Endometrium (tissue), 2 donors: ENCODE measurements at regions not wholly inside any gene's neighbourhood (a gene's known extent, or its start where the extent isn't known, plus 50 kb on each side); places are given as distances from the start of the nearest gene placed in this dataset.
A peak's percentile ranks its signal among the peaks of the same experiment; 100 is the strongest.

Source experiments
- FAIRE-seq: peaks from 2 replicates; lab custom pipeline; 2012; peaks lifted over from hg19 to GRCh38; lab: Jason Lieb, UNC
- donor health status: control.
- donor health status: control.

GRCh38 chr20:17811628-17811965 is 111.8 kb downstream of the BANF2 start:
- FAIRE-seq = no peak

GRCh38 chr20:17810847-17811627 is 111.3 kb downstream of the BANF2 start:
- no peak for FAIRE-seq

DNA sequence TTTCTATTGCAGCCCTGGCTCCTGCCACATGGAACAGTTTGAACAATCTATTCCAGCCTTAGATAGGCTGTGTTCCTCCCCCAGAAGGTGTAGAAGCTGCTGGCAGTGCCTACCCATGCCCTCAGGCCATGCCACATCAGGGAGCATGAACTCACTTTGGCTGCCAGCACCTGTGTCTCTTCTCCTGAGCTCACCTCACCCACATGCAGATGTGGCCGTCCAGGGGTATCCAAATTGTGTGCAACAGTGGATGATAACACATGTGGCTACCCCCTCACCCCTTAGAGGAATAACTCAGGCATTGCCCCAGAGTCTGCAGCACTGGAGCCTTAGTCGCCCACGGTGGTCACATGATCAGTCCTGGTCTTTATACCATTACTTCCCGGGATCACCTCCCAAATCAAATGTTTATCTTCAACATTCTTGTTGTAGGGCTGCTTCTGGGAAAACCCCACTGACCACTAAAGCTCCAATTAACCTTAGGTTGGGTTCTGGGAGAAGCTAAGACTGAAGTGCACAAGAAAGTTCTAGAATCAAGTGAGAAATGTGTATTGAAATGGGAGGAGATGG is 110.4 kb downstream of the BANF2 start:
- no peak for FAIRE-seq

DNA sequence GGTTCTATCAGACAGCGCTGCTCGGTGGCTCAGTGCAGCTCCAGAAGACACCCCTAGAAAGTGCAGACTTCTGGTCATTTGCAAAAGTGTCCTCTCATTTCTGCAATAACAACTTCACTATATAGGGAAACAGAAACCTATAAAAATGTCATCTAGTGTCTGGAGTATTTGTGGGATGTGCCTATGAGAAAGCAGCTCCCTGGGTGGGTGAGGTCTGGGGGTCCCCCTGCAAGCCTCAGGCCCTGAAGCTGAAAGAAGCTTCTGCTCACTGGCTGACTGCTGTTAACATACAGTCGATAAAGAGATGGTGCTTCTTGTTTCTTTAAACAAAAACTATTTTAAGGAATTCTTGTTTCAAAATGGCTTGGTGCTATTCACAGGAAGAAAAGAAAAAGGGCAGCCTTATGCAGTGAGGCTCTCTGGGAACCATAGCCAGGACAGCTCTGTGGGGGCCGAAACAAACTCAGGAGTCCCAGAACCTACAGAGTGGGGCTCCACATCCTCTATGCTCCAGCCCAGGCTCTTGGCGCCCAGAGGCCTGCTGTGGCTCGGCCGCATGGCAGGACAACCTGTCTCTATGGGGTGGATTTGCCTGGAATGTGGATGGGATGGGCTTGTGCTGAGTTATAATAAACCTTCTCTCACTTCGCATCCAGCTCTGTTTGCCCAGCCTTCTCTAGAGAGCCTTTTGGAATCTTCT is 109.7 kb downstream of the BANF2 start:
- FAIRE-seq = no peak

- FAIRE-seq = no peak
These were observed 109.0 kb downstream of the BANF2 start for GRCh38 chr20:17808782-17809181.

DNA sequence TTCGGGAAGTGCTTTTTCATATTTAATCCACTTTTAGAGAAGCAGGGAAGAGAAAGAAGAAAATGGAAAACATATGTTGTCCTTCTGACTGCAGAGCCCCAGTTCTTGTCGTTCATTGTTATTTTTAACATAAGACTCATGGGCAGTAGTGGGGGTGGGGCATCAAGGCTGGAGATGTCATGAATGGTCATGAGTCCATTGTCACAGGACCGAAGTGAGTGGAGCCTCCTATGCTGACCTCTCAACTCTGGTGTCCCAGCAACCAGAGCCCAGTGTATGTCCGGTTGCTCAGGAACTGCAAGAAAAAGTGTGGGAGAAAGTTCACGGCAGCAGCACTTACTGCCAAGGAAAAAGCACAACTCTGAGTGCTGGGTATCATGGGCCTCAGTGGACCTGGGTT is 108.6 kb downstream of the BANF2 start:
- peak; percentile 89 for FAIRE-seq

- no peak for FAIRE-seq
These were observed 107.9 kb downstream of the BANF2 start for GRCh38 chr20:17807651-17808050.

DNA sequence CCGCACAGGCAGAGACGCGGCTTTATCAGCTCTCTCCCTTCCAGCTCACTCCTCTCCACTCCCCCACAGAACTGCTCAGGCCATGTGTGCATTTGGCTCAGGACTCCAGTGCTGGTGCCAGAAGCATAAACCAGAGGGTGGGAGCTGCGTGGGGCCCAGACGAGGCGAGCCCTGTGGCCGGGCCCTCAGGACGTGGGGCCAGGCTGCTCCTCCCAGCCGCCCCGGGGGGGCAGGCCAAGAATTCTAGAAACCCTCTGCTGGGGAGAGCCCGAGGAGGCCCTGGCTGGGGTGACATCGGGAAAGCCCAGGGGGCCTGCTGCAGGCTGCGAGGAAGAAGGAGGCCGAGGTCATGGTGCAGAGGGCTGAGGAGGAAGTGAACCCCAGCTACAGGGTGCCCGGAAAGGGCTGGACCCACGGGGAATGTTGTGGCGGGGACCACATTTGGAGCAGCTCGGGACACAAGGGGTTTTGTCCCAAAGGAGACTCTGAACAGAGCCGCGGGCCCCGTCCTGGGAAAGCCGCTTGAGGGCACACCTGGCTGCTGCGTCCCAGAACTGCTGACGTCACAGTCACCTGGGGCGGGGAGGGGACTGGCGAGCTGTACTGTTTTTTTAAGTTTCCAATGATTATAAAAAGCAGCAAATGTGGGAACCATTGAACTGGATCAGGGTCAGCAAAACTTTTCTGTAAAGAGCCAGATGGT is 107.1 kb downstream of the BANF2 start:
- FAIRE-seq = peak; percentile 86

- FAIRE-seq = no peak
These were observed 106.3 kb downstream of the BANF2 start for GRCh38 chr20:17806107-17806506.

GRCh38 chr20:17803765-17804164 is 104.0 kb downstream of the BANF2 start:
- FAIRE-seq = no peak

DNA sequence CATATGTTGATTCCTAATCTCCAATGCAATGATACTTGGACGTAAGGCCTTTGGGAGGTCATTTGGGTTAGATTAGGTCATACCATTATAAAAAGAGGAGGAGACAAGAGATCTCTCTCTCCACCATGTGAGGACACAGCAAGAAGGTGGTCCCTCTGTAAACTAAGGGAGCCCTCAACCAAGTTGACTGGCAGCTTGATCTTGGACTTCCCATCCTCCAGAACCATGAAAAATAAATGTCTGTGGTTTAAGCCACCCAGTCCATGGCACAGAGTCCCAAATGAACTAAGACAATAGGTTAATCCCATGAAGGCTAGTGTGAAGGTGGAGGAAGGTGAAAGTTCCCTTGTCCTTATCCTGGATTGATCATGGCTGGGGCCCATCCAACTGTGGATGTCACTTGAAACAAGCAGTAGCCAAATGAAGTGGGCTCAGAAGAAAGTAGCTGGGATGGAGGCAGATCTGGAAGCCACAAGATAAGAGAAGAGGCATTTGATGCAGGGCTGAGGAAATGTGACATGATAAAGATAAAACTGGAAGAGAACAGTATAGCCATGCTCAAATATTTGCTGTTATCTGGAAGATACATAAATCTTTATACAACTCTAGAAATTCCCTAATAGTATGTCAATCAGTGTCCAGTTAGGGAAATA is 99.9 kb downstream of the BANF2 start:
- FAIRE-seq = no peak

DNA sequence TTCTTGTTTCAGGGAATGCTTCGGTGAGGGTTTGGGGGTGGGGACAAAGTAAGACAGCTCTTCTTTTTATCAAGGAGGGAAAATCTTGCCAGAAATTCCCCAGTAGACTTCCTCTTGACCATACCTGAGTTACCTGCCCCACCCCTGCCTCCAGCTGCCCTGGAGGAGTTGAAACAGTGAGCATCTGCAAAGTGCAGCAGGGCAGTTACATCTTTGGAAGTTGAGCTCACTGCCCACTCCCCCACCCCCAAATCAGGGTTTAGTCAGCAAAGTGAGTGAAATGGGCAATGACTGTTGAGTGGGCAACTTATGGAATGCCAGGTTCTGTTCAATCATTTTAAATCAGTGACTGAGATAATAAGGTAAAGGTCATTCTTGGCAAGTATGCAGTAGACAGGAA is 98.8 kb downstream of the BANF2 start:
- FAIRE-seq = no peak

GRCh38 chr20:17797579-17797978 is 97.8 kb downstream of the BANF2 start:
- no peak for FAIRE-seq

- no peak for FAIRE-seq
These were observed 97.4 kb downstream of the BANF2 start for GRCh38 chr20:17797161-17797560.

GRCh38 chr20:17796091-17796563 is 96.4 kb downstream of the BANF2 start:
- no peak for FAIRE-seq

- FAIRE-seq = no peak
These were observed 95.8 kb downstream of the BANF2 start for GRCh38 chr20:17795501-17796071.

GRCh38 chr20:17795003-17795402 is 95.2 kb downstream of the BANF2 start:
- no peak for FAIRE-seq

- no peak for FAIRE-seq
These were observed 94.6 kb downstream of the BANF2 start for GRCh38 chr20:17794400-17794799.

GRCh38 chr20:17793986-17794385 is 94.2 kb downstream of the BANF2 start:
- FAIRE-seq = no peak

DNA sequence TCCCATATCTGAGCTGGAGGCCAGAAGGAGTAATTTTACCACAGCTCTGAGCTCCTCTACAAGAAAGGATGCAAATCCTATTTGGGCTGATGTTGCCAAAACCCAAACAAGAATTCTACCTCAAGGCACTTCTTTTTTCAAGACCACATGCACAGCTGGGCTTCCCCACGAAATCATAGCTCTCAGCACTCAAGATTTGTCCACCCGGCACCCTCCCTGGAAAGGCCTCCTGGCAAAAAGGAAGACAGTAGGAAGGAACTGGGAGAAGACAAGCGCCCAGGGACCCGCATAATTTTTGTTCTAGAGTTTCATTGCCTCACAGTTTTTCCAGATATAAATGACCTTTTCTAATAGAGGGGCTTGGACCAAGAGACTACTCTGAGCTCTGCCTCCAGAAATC is 90.5 kb downstream of the BANF2 start:
- no peak for FAIRE-seq

- FAIRE-seq = no peak
These were observed 88.0 kb downstream of the BANF2 start for GRCh38 chr20:17787816-17788215.

DNA sequence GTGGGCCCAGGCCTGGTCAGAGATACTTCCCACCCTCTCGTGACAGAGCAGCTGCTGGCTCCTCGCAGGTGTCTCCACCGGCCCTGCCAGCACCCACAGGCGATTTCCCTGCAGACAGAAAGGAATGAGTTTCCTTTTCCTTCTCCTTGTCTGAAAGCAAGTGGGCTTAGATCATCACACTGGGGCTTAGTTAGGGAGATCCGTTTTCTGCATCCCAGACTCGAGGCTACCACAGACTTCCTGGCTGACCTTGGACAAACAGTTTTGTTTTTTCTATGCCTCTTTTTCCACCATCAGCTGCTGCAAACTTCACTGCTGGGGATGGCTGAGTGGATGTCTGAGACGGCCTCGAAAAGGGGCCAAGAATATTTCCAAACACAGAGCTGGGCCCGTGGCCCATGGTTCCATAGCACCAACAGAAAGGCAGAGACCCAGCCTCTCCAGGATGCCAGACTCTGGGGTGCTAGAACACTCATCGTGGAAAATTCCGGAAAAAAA is 86.5 kb downstream of the BANF2 start:
- no peak for FAIRE-seq
